ENCODE measurements at regions not wholly inside any gene's neighbourhood (a gene's known extent, or its start where the extent isn't known, plus 50 kb on each side); places are given as distances from the start of the nearest gene placed in this dataset.

GRCh38 chr12:4145990-4146859 lies 127.3 kb upstream of the CCND2 start:
- Histone ChIP-seq H3K9me3 (ENCODE audit: insufficient read depth, low read length) (no peaks in the 10 kb centered on the region), H3K9me2 (replicated peaks; ENCODE audit: insufficient read depth, low read length) (no peaks in the 10 kb centered on the region), H3K4me3 (ENCODE audit: insufficient read depth, low read length, poor library complexity, severe bottlenecking) (no peak overlapping the region), H3K27me3 (ENCODE audit: low read length) (no peaks in the 10 kb centered on the region), H3F3A (ENCODE audit: insufficient read depth) (no peaks in the 10 kb centered on the region), H2AFZ (ENCODE audit: low read depth, low read length, severe bottlenecking) (no peak overlapping the region), H3K79me2 (ENCODE audit: insufficient read depth, low read length) (no peaks in the 10 kb centered on the region), H3K9ac (ENCODE audit: low read length) (no peak overlapping the region), H4K20me1 (ENCODE audit: low read depth, low read length) (no peaks in the 10 kb centered on the region), H3K36me3 (ENCODE audit: low read length) (no peaks in the 10 kb centered on the region), H3K4me2 (ENCODE audit: low read depth, low read length, poor library complexity, severe bottlenecking) (no peak overlapping the region), H3K27ac (ENCODE audit: low read depth, low read length) (no peak overlapping the region)
- no peak for TF ChIP-seq EZH2phosphoT487 (conservative IDR thresholded peaks at IDR 0.05; ENCODE audit: low read length)
- TF ChIP-seq CTCF (IDR thresholded peaks at IDR 0.05; ENCODE audit: insufficient read depth, low read length, poor library complexity, severe bottlenecking), result no peak

- Histone ChIP-seq H2AFZ (ENCODE audit: low read depth, low read length, severe bottlenecking) (no peak overlapping the region), H3K9me3 (ENCODE audit: insufficient read depth, low read length) (no peaks in the 10 kb centered on the region), H3K9ac (ENCODE audit: low read length) (no peak overlapping the region), H3K27me3 (ENCODE audit: low read length) (no peaks in the 10 kb centered on the region), H3K9me2 (replicated peaks; ENCODE audit: insufficient read depth, low read length) (no peaks in the 10 kb centered on the region), H3K27ac (ENCODE audit: low read depth, low read length) (no peak overlapping the region), H4K20me1 (ENCODE audit: low read depth, low read length) (no peaks in the 10 kb centered on the region), H3K4me2 (ENCODE audit: low read depth, low read length, poor library complexity, severe bottlenecking) (no peak overlapping the region), H3K4me3 (ENCODE audit: insufficient read depth, low read length, poor library complexity, severe bottlenecking) (no peak overlapping the region), H3F3A (ENCODE audit: insufficient read depth) (no peaks in the 10 kb centered on the region), H3K79me2 (ENCODE audit: insufficient read depth, low read length) (no peaks in the 10 kb centered on the region), H3K36me3 (ENCODE audit: low read length) (no peaks in the 10 kb centered on the region)
- TF ChIP-seq EZH2phosphoT487 (conservative IDR thresholded peaks at IDR 0.05; ENCODE audit: low read length), result no peak
- no peak for TF ChIP-seq CTCF (IDR thresholded peaks at IDR 0.05; ENCODE audit: insufficient read depth, low read length, poor library complexity, severe bottlenecking)
These were observed 128.9 kb upstream of the CCND2 start for GRCh38 chr12:4144676-4145075.

GRCh38 chr12:4143896-4144295 lies 129.7 kb upstream of the CCND2 start:
- Histone ChIP-seq H3K4me3 (ENCODE audit: insufficient read depth, low read length, poor library complexity, severe bottlenecking) (no peak overlapping the region), H4K20me1 (ENCODE audit: low read depth, low read length) (no peaks in the 10 kb centered on the region), H3K27me3 (ENCODE audit: low read length) (no peaks in the 10 kb centered on the region), H3K36me3 (ENCODE audit: low read length) (no peaks in the 10 kb centered on the region), H3K79me2 (ENCODE audit: insufficient read depth, low read length) (no peaks in the 10 kb centered on the region), H3F3A (ENCODE audit: insufficient read depth) (no peaks in the 10 kb centered on the region), H3K4me2 (ENCODE audit: low read depth, low read length, poor library complexity, severe bottlenecking) (no peak overlapping the region), H3K9ac (ENCODE audit: low read length) (no peak overlapping the region), H3K9me3 (ENCODE audit: insufficient read depth, low read length) (no peaks in the 10 kb centered on the region), H2AFZ (ENCODE audit: low read depth, low read length, severe bottlenecking) (no peak overlapping the region), H3K27ac (ENCODE audit: low read depth, low read length) (no peak overlapping the region), H3K9me2 (replicated peaks; ENCODE audit: insufficient read depth, low read length) (no peaks in the 10 kb centered on the region)
- TF ChIP-seq CTCF (IDR thresholded peaks at IDR 0.05; ENCODE audit: insufficient read depth, low read length, poor library complexity, severe bottlenecking), result peak; percentile 47
- no peak for TF ChIP-seq EZH2phosphoT487 (conservative IDR thresholded peaks at IDR 0.05; ENCODE audit: low read length)

Measured in SU-DHL-6 (cell line).